MG63 (cell line): ENCODE measurements at regions not wholly inside any gene's neighbourhood (a gene's known extent, or its start where the extent isn't known, plus 50 kb on each side); places are given as distances from the start of the nearest gene placed in this dataset.
"Not testable (repeated sequence)": the region's sequence is repeated elsewhere in the genome, so short reads cannot be mapped to it uniquely, and the experiment has no call there.

Experiments used
- DNase-seq: peaks from one replicate; pipeline ENCODE4 v3.0.0-alpha.2; 2020
- H3K27me3 ChIP-seq: fragments of 250-450 bp; sonication (Bioruptor Pico); 2 replicates; pipeline ENCODE4 v1.5.1; 2020; ENCODE audit warnings: mild to moderate bottlenecking, moderate library complexity
- H3K36me3 ChIP-seq: fragments of 250-450 bp; sonication (Bioruptor Pico); 2 replicates; pipeline ENCODE4 v1.5.1; 2020; ENCODE audit warnings: mild to moderate bottlenecking, moderate library complexity
- H3K4me3 ChIP-seq: fragments of 250-450 bp; sonication (Bioruptor Pico); 2 replicates; pipeline ENCODE4 v1.5.1; 2020; ENCODE audit warnings: mild to moderate bottlenecking, moderate library complexity
- H3K9me3 ChIP-seq: fragments of 250-450 bp; sonication (Bioruptor Pico); 2 replicates; pipeline ENCODE4 v1.5.1; 2020; ENCODE audit warnings: mild to moderate bottlenecking, moderate library complexity

DNA sequence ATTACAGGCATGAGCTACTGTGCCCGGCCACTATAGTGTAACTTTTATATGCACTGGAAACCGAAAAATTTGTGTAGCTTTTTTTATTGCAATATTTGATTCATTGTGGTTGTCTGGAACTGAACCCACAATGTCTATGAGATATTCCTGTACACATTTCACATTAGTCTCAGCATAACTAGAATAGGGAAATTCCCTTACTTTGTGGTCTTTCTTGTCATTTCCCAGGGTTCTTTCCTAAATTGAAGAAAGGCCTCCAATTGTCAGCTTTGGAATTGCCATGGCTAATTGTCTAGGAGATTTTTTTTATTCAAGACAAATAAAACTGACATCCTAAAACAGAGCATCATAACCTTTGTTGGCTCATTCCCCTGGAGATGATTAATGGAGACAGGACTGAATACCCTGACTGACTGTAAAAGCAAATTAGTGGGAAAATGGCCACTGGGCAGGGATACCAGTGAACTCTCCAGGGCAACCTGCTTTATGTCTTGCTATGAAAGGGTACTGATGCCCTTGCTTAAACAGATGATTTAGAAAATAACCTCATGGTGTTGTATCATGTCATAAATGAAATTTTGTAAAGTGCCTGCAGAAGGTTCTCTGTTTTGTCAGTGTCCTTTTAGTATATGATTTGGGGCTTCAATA is 576.9 kb downstream of the RFPL4B start:
- no peaks in the 10 kb centered on the region for H3K36me3 ChIP-seq
- no peak for DNase-seq
- H3K27me3 ChIP-seq = no peaks in the 10 kb centered on the region
- peaks cover 16% of the 10 kb centered on the region for H3K9me3 ChIP-seq
- no peak overlapping the region for H3K4me3 ChIP-seq

DNA sequence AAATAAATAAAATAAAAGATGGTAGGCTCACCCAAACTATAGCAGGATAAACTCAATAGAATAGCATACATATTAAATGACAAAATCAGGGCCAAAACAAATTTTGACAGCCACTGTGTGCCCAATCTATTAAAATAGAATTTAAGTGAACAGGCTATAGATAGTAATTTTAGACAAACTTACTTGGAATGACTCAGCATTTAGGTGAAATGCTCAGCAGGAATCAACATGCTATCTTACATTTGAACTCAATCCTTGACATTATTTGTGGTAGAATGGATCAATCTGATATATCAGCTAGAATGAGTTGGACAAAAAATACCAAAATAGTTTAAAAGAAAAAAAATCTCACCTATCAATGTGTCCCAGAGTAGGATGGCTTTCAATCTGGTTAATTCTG is 578.6 kb downstream of the RFPL4B start:
- no peaks in the 10 kb centered on the region for H3K27me3 ChIP-seq
- no peak for DNase-seq
- no peak overlapping the region for H3K4me3 ChIP-seq
- no peaks in the 10 kb centered on the region for H3K36me3 ChIP-seq
- H3K9me3 ChIP-seq = peaks cover 16% of the 10 kb centered on the region

DNA sequence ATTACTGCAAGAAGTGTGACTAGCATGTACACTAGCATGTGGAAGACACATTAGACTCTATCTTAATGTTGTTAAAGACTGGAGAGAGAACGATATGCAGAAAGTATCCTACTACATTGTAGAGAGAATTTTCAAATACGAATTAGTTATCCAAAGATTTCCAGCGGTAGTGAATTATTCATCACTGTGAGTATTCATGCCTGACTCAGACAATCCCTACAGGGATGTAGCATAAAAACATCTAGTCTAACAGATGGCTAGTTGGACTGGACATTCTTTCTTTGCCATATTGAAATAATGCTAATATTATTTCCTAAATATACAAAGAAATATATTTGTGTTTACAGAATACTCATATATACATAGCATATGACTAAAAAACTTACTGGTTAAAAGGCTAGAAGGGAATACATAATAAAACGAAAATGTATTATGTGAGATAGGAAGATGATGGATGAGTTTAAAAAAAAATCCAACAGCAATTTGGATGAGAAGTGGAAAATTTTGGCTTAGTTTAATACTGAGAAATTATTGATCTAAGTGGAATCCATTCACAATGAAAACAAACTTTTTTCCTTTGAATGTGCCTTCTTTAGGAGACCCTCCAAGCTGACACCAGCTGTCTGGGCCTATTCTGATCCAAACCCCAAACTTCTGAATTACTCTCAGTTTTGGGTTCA is 580.7 kb downstream of the RFPL4B start:
- DNase-seq = no peak
- no peak overlapping the region for H3K4me3 ChIP-seq

DNA sequence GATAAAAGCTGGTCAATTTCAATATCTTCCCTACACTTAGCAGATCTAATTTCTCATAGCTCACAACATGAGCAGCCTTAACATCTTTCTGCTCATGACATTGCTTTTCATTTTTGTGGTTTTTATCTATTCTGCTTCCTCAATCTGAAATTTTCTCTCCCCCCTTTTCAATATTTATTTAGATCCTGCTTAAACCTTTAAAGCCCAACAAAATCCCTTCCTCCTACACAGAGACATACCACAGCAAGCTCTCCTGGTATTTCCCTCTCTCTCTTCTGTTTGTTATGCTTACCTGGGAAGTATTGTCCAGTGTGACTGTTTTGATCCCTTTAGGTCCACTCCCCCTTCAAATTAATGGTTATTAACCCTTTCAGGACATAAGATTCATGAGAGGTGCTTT is 582.5 kb downstream of the RFPL4B start:
- Histone ChIP-seq H3K36me3 (no peaks in the 10 kb centered on the region), H3K27me3 (no peaks in the 10 kb centered on the region), H3K4me3 (no peak overlapping the region), H3K9me3 (peaks cover 5% of the 10 kb centered on the region)
- DNase-seq = no peak

More for the DNA sequence above, 580.7 kb downstream of the RFPL4B start:
- Histone ChIP-seq H3K27me3 (no peaks in the 10 kb centered on the region), H3K36me3 (no peaks in the 10 kb centered on the region), H3K9me3 (peaks cover 8% of the 10 kb centered on the region)

DNA sequence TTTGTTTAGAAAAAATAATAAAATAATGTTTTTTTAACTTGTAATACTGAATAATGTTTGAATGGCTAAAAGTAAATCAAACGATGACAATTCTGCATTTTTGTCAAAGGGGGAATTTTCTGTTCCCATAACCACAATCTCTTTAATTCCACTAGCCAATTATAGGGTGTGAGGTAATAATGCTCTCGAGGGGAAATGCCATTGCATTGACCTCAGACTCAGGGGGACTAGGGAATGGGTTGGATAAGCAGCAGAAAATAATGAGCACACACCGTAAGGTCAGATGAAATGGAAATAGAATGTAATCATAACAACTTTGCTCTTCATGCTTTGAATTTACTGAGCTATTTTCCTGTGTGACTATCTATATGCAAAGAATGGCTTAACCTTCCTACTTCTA is 584.7 kb downstream of the RFPL4B start:
- H3K4me3 ChIP-seq = no peak overlapping the region
- H3K27me3 ChIP-seq = no peaks in the 10 kb centered on the region
- DNase-seq = no peak
- no peaks in the 10 kb centered on the region; the same call in 1 of the 2 replicates for H3K9me3 ChIP-seq
- no peaks in the 10 kb centered on the region for H3K36me3 ChIP-seq

DNA sequence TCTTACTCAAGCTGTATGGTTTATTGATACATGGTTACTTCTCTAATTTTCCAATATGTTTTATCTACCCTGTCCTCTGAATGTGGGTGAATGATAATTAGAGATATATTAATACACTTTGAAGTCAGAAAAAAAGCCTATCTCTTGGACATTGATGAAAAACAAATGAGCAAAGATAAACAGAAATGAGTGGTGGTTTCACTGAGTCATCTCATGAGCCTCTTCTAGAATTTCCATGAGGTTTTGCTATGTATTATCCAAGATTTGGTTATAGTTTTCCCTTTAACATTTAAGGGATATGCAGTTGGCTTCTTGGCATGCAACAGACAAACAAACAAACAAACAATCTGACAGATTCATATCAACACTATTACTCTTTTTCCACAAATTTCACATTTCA is 586.8 kb downstream of the RFPL4B start:
- no peak for DNase-seq
- H3K9me3 ChIP-seq = no peaks in the 10 kb centered on the region; the same call in 1 of the 2 replicates
- H3K36me3 ChIP-seq = no peaks in the 10 kb centered on the region
- H3K4me3 ChIP-seq = no peak overlapping the region
- no peaks in the 10 kb centered on the region for H3K27me3 ChIP-seq

DNA sequence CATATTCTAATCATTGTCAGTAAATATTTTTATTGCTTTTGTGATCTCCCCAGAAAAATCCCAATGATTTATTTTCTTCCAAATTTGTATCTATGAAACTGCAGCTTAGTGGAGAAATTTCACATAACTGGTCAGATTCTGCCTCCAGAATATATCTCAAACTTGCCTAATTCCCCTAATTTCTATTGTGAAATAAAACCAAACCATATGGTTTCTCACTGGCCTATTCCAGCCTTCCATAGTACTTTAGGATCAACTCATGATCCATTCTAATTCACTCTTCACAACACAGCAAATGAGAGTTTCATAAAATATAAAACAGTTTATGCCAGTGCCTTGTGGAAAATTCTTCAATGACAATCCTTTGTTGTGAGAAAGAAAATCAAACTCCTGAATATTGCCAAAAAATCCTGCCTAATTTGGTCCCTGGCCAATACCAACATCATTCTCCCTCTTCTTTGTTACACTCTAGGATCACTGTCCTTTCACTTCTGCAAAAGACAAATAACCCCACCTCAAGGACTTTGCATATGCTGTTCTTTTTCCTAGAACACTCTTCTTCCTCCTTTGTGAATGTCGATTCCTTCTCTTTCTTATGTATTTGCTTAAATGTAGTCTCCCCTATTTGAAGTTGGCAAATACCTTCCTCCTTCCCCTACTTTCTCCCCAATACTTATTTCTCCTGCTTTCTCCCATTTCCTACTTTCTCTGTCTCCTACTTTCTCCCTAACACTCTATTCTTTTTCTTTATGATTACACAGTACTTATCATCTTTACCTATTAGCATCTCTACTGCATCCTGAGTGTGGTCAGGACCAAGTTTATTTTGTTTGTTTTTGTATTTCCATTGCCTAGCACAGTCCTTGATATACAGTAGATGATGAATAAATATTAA is 587.5 kb downstream of the RFPL4B start:
- Histone ChIP-seq H3K27me3 (no peaks in the 10 kb centered on the region), H3K36me3 (no peaks in the 10 kb centered on the region), H3K4me3 (no peak overlapping the region), H3K9me3 (no peaks in the 10 kb centered on the region; the same call in 1 of the 2 replicates)
- DNase-seq = no peak

DNA sequence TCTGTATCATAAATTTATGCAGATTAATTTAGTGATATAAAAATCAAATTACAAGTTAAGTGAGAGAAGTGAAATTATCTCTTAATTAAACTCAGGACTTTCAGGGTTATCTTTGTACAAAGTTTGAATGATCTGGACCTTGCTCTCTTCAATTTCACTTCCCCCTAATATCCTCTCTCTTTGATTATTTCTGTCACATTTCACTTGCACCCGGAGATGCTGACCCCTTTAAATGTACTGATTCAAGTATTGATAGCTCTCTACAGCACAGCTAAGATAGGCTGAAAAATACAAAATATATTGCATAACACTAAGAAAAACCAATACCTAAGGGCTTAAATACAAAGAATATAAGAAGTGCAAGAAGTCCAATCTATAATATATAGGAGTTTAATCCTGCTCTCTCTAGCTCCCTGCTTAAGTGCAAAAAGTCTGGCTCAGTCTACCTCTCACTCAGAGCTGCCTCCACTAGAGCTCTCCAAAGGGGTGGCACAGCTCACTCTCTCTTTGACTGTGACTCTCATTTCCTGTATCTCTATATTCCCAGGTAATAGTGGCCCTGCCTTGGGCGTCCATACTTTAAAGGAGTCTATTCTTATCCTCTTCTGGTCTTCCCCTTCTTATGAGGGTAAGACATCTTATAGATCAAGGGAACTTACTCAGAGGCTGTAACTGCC is 588.4 kb downstream of the RFPL4B start:
- H3K27me3 ChIP-seq = no peaks in the 10 kb centered on the region
- no peak overlapping the region for H3K4me3 ChIP-seq
- no peaks in the 10 kb centered on the region for H3K36me3 ChIP-seq
- H3K9me3 ChIP-seq = no peaks in the 10 kb centered on the region; the same call in 1 of the 2 replicates
- DNase-seq = no peak

DNA sequence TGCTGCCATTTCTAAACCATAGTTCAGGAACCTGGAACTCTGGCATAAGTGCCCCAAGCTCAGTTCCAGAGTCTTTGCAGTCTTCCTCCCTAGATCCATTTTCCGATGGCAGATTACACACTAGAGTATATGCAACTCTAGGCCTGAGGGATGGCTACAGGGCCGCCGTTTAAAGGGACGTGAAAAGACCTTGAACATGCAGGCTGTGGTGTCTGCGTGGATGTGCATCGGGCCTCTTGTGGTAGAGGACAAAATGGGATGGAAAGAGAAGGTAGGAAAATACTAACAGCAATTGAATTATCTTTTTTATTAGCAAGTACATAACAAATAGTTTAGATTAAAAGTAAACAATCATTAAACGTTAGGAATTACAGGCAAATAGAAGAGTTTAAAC is 588.9 kb downstream of the RFPL4B start:
- no peak for DNase-seq
- H3K4me3 ChIP-seq = no peak overlapping the region
- H3K27me3 ChIP-seq = no peaks in the 10 kb centered on the region
- no peaks in the 10 kb centered on the region for H3K36me3 ChIP-seq
- H3K9me3 ChIP-seq = no peaks in the 10 kb centered on the region; the same call in 1 of the 2 replicates

DNA sequence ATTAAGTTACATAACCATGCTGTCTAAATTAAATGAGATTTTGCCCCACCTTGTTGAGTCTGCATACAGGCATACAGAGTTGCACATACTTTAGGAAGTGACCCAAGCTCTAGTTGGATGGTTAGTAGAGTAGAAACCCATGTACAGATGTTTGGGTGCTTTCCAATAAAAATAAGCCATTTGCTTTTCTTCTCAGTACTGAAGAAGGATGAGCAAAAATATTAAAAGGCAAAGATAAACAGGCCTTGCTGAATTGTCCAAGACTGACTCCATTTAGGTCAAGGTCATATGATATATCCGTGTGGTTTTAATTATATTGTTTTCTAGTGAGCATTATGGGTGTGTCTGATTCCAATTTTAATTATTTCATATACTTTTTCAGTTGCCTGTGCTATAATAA is 589.4 kb downstream of the RFPL4B start:
- DNase-seq = no peak
- Histone ChIP-seq H3K27me3 (no peaks in the 10 kb centered on the region), H3K36me3 (no peaks in the 10 kb centered on the region), H3K4me3 (no peak overlapping the region), H3K9me3 (no peaks in the 10 kb centered on the region; the same call in 1 of the 2 replicates)

DNA sequence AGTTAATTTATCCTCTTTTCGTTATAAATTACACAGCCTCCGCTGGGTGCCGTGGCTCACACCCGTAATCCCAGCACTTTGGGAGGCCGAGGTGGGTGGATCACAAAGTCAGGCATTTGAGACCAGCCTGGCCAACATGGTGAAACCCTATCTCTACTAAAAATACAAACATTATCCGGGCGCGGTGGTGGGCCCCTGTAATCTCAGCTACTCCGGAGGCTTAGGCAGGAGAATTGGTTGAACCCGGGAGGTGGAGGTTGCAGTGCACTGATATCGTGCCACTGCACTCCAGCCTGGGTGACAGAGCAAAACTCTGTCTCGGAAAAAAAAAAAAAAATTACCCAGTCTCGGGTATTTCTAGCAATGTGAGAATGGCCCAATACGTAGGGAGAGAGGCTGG is 590.6 kb downstream of the RFPL4B start:
- not testable (repeated sequence) for H3K9me3 ChIP-seq, DNase-seq, H3K36me3 ChIP-seq, H3K4me3 ChIP-seq, H3K27me3 ChIP-seq

DNA sequence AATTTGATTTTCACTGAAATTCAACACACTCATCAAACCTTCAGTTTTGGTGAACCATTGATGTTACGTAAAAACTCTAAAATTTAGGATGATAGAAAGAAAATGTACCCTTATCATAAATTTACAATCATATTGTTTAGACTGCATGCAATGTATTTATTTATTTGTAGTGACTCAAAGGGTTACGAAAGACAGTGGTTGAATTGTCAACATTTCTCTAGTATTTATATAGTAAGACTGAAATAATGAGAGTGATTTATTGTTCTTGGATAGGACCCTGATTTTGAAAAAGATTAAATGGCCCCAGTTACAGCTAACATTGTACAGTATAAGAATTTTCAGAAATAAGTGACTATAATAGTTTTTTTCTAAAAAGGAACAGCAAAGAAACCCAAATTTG is 591.5 kb downstream of the RFPL4B start:
- H3K9me3 ChIP-seq = no peaks in the 10 kb centered on the region; the same call in 1 of the 2 replicates
- H3K27me3 ChIP-seq = no peaks in the 10 kb centered on the region
- DNase-seq = no peak
- H3K4me3 ChIP-seq = no peak overlapping the region
- no peaks in the 10 kb centered on the region for H3K36me3 ChIP-seq

DNA sequence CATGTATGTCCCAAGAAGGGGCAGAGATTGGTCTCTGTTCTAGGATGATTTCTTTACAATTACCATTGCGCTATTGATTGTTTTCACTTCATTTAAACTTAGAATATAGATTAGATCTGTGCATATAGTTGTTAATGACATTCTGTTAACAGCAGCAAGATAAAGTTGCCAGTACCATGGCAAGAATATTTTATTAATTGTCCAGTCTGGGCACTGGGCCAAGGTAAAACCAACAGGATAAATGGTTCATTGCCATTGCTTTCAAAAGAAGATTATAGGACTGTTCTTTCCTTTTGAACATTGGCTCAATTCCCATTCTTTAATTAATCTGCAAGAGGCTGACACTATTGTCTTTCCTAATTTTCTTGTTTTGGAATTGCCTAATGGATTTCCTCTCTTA is 592.4 kb downstream of the RFPL4B start:
- no peaks in the 10 kb centered on the region for H3K27me3 ChIP-seq
- no peaks in the 10 kb centered on the region; the same call in 1 of the 2 replicates for H3K9me3 ChIP-seq
- H3K4me3 ChIP-seq = no peak overlapping the region
- no peak for DNase-seq
- no peaks in the 10 kb centered on the region for H3K36me3 ChIP-seq

DNA sequence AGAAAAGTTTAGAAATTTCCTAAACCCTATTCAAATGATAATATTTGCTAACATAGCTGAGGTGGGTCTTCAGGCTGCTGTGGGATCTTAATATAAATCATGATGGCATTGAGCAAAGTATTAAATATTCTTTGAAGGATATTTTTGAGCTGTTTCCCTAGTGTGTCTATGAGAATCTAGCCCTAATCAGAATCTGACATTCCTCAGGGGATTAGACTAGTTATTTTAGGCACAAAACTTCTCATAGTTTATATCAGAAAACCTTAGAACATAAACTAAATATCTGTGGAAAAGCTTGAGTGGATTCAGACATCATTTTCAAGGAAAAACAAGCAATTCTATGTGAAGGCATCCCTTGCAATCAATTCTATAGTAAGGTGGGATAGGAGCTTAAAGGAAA is 594.5 kb downstream of the RFPL4B start:
- no peaks in the 10 kb centered on the region for H3K27me3 ChIP-seq
- no peak overlapping the region for H3K4me3 ChIP-seq
- no peaks in the 10 kb centered on the region; the same call in 1 of the 2 replicates for H3K9me3 ChIP-seq
- DNase-seq = no peak
- no peaks in the 10 kb centered on the region for H3K36me3 ChIP-seq

DNA sequence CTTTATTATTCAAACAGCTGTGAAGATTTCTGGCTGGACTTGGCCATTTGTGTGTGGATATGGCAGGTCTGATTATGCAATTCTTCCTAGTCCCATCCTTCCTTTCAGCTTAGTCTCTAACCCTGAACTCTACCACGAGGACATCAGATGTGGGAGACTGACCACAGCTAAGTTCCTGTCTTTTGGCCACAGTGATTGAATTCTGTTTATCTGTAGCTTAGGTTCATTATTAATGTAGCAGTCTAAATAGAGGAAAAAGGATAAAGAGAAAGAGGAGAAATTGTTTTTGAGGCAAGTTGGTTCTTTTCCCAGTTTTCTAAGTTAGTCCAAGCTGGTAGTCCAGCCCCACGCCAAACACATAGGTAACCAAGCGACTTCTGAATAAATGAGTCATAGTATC is 598.9 kb downstream of the RFPL4B start:
- Histone ChIP-seq H3K4me3 (no peak overlapping the region), H3K9me3 (no peaks in the 10 kb centered on the region), H3K36me3 (no peaks in the 10 kb centered on the region), H3K27me3 (no peaks in the 10 kb centered on the region)
- DNase-seq = no peak

DNA sequence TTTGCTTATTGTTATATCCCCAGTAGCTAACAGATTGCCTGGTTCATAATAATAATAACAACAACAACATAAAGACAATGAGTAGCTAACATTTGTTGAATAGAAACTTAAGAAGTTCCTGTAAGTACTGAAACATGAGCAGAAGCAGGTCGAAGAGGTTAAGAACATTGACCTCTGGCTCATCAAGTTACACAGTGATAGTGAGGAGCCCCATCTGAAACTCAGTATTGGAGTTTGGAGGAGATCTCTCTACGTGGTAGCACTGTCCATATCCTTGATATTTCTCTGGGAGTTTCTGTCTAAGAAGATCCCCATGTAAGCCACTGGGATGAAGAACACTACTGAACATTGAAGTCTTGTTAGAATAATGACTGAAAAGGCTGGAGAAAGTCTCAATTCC is 600.4 kb downstream of the RFPL4B start:
- DNase-seq = no peak
- no peaks in the 10 kb centered on the region for H3K27me3 ChIP-seq
- H3K9me3 ChIP-seq = no peaks in the 10 kb centered on the region
- no peaks in the 10 kb centered on the region for H3K36me3 ChIP-seq
- no peak overlapping the region for H3K4me3 ChIP-seq

DNA sequence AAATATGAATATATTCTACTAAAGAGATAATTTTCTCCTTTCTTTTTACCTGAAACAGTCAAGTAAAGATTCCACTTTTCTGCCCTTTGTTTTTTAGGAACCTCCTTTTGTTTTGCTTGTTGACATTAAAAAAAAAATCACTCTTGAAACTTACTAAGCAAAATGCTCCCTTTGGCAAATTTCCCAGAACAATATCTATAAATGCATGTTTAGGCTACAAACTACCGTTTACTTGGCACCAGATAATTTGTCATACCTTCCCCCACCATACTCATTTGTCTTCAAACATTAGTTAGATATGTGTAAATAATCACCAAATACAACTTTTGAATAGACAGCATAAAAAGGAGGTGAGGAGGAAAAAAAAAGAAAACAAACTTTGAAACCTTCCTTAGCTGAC is 604.7 kb downstream of the RFPL4B start:
- no peaks in the 10 kb centered on the region for H3K27me3 ChIP-seq
- no peak overlapping the region for H3K4me3 ChIP-seq
- no peak for DNase-seq
- H3K9me3 ChIP-seq = no peaks in the 10 kb centered on the region
- no peaks in the 10 kb centered on the region for H3K36me3 ChIP-seq
